Tibial artery (tissue), 4 donors: ENCODE measurements at regions not wholly inside any gene's neighbourhood (a gene's known extent, or its start where the extent isn't known, plus 50 kb on each side); places are given as distances from the start of the nearest gene placed in this dataset.

ENCODE experiments used
- DNase-seq, 2 donors: peaks; one replicate each; pipeline ENCODE4 v3.0.0-alpha.2; 2019
- H3K27ac ChIP-seq, 2 donors: fragments of 200-600 bp; sonication (generic) in 1 of 2; 1 replicate in 1 of 2; 2 replicates in 1 of 2; pipeline ENCODE4 v1.5.1; 2018 to 2019; ENCODE audit warnings: mild to moderate bottlenecking in 1 of 2
- H3K27me3 ChIP-seq, 2 donors: fragments of 200-600 bp; sonication (generic) in 1 of 2; one replicate each; pipeline versions ENCODE4 v1.5.1 to v1.6.0; 2016 to 2019
- H3K36me3 ChIP-seq, 3 donors: fragments of 200-600 bp; sonication (generic) in 2 of 3; one replicate each; pipeline ENCODE4 v1.5.1; 2016 to 2019; ENCODE audit warnings: mild to moderate bottlenecking in 2 of 3
- H3K4me1 ChIP-seq, 4 donors: fragments of 200-600 bp; sonication (generic) in 2 of 4; 1 replicate in 3 of 4; 2 replicates in 1 of 4; pipeline ENCODE4 v1.5.1; 2016 to 2019
- H3K4me3 ChIP-seq, 2 donors: fragments of 200-600 bp; sonication (generic) in 1 of 2; 1 replicate in 1 of 2; 2 replicates in 1 of 2; pipeline ENCODE4 v1.5.1; 2018 to 2019; ENCODE audit warnings: mild to moderate bottlenecking in 2 of 2
- H3K9me3 ChIP-seq, 3 donors: fragments of 200-600 bp; sonication (generic) in 1 of 3; one replicate each; pipeline ENCODE4 v1.5.1; 2016 to 2019
- CTCF ChIP-seq, 2 experiments: fragments of 200-600 bp in 1 of 2; fragments of 450-650 bp in 1 of 2; IDR thresholded peaks; one replicate each; pipeline ENCODE4 v1.5.1; 2017 to 2019; ENCODE audit warnings: antibody characterized with exemption in 2 of 2, mild to moderate bottlenecking in 1 of 2, moderate library complexity in 1 of 2
- intact Hi-C: fragments of 100-400 bp; cut with DNase I; formaldehyde crosslinking; loops from one replicate; pipeline ENCODE4 v1.15.0; 2023; ENCODE audit warnings: low total_unique reads

DNA sequence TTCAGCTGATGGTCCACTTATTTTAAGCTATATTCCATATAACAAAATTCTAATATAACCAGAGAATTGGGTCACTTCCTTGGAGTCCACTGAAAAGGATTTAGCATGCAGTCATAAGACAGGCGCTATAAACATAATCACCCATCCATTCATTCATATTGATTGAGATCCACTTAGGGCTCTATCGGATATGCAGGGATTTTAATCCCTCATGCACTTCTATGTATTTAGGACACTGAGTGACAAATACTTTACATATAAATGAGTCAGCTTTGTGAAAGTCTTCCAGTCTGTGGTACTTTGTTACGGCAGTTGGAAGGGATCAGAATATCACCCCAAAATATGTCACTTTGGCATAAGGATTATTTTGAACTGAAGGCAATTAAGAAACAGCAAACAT is 127.3 kb upstream of the ZNF608 start:
- H3K4me3 ChIP-seq = no peak overlapping the region
- intact Hi-C loops = no loop called here
- H3K36me3 ChIP-seq = no peaks in the 10 kb centered on the region
- no peaks in the 10 kb centered on the region for H3K27me3 ChIP-seq
- no peak for DNase-seq
- H3K4me1 ChIP-seq = peaks cover 0 to 31% (median 13%) of the 10 kb centered on the region in 4 donors
- no peak for TF ChIP-seq CTCF (IDR thresholded peaks at IDR 0.05)
- no peaks in the 10 kb centered on the region for H3K9me3 ChIP-seq
- H3K27ac ChIP-seq = no peak overlapping the region

DNA sequence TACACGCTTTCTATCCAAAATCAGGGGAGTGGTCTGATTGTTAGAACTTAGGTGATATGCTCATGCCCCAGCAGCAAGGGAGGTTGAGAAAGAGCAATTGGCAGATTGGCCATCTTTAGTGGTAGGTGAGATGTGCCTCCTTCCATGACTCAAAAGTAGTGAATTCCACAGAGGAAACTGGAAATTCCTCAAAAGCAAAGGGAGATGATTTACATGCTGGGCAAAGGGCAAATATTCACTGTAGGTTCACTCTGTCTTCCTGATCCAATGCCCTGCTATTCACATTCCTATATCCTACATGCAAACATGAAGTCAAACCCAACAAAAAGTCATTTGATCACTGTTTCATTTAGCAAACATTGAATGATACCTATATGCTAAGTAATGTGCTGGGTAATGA is 130.1 kb upstream of the ZNF608 start:
- intact Hi-C loops = no loop called here
- H3K9me3 ChIP-seq = no peaks in the 10 kb centered on the region
- H3K27ac ChIP-seq = no peak overlapping the region
- no peak for TF ChIP-seq CTCF (IDR thresholded peaks at IDR 0.05)
- no peaks in the 10 kb centered on the region for H3K36me3 ChIP-seq
- no peaks in the 10 kb centered on the region for H3K27me3 ChIP-seq
- H3K4me1 ChIP-seq = peaks cover 0 to 2% (median 0%) of the 10 kb centered on the region in 4 donors
- DNase-seq = no peak
- no peak overlapping the region for H3K4me3 ChIP-seq

DNA sequence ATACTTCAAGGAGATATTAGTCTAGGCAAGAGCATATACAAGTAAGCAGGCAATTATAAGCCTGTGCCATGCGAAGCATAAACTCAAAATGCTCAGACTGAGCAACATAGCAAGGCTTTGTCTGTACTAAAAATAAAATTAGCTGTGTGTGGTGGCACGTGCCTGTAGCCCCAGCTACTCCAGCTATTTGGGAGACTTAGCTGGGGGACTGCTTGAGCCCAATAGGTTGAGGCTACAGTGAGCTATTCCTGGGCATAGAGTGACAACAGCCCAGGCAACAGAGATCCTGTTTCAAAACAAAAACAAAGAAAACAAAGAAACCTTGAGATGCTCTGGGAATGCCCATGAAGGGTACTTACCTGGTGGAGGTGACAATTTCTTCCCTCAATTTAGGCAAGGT is 130.5 kb upstream of the ZNF608 start:
- intact Hi-C loops = no loop called here

DNA sequence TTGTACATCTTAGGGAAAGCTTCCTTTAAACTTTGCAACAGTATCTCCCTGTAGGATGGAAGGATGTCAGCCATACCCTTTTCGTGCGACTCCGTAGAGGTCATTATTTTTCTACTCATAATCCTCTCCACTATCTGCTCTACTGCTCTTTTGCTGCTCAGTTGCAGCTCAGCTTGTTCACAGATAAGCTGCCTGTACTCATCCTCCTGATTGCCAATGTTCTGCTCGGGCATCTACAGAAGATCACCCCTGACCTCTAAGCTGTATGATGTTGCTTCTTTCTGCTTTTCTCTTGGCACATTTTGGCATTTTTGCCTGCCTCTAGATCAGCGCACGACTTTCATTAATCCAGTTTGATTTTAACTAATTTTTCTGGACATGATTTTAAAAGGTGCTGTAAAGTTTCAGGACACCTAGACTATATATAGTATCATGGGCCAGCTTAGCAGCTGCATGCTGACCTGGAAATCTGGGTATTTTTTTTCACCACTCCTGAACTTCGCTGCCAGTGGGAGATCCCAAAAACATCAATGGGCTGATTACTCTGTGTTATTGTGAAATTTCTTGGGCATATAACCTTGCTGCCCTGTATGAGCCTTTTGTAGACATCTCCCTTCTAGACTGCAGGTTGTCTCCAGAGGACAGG is 131.2 kb upstream of the ZNF608 start:
- no peaks in the 10 kb centered on the region for H3K4me1 ChIP-seq
- no peak for DNase-seq
- TF ChIP-seq CTCF (IDR thresholded peaks at IDR 0.05) = no peak
- no peaks in the 10 kb centered on the region for H3K9me3 ChIP-seq
- no peaks in the 10 kb centered on the region for H3K36me3 ChIP-seq
- intact Hi-C loops = no loop called here
- no peak overlapping the region for H3K27ac ChIP-seq
- no peak overlapping the region for H3K4me3 ChIP-seq
- H3K27me3 ChIP-seq = no peaks in the 10 kb centered on the region

More for the DNA sequence above, 130.5 kb upstream of the ZNF608 start:
- Histone ChIP-seq H3K36me3 (no peaks in the 10 kb centered on the region), H3K27me3 (no peaks in the 10 kb centered on the region), H3K4me1 (no peaks in the 10 kb centered on the region), H3K4me3 (no peak overlapping the region), H3K9me3 (no peaks in the 10 kb centered on the region), H3K27ac (no peak overlapping the region)
- DNase-seq = no peak
- no peak for TF ChIP-seq CTCF (IDR thresholded peaks at IDR 0.05)

- no peaks in the 10 kb centered on the region for H3K27me3 ChIP-seq
- intact Hi-C loops = no loop called here
- H3K4me3 ChIP-seq = no peak overlapping the region
- no peaks in the 10 kb centered on the region for H3K36me3 ChIP-seq
- H3K27ac ChIP-seq = no peak overlapping the region
- no peaks in the 10 kb centered on the region for H3K4me1 ChIP-seq
- no peak for TF ChIP-seq CTCF (IDR thresholded peaks at IDR 0.05)
- no peak for DNase-seq
- H3K9me3 ChIP-seq = no peaks in the 10 kb centered on the region
Measured at GRCh38 chr5:124878583-124879342, 132.3 kb upstream of the ZNF608 start.
